ENCODE measurements at regions not wholly inside any gene's neighbourhood (a gene's known extent, or its start where the extent isn't known, plus 50 kb on each side); places are given as distances from the start of the nearest gene placed in this dataset.
"Not testable (repeated sequence)": the region's sequence is repeated elsewhere in the genome, so short reads cannot be mapped to it uniquely, and the experiment has no call there.

GRCh38 chr3:20604659-20605058 lies 418.7 kb upstream of the SGO1 start:
- peak; percentile 80 for DNase-seq

GRCh38 chr3:20589275-20589674 lies 403.3 kb upstream of the SGO1 start:
- DNase-seq, result peak; percentile 29

- no peak for DNase-seq
Measured at GRCh38 chr3:20588781-20589180, 402.8 kb upstream of the SGO1 start.

- DNase-seq, result no peak
Measured at GRCh38 chr3:20583648-20584047, 397.6 kb upstream of the SGO1 start.

GRCh38 chr3:20576228-20576627 lies 390.2 kb upstream of the SGO1 start:
- DNase-seq, result no peak

- no peak for DNase-seq
Measured at GRCh38 chr3:20575146-20575545, 389.1 kb upstream of the SGO1 start.

- no peak for DNase-seq
Measured at GRCh38 chr3:20574746-20575145, 388.7 kb upstream of the SGO1 start.

GRCh38 chr3:20573175-20573574 lies 387.2 kb upstream of the SGO1 start:
- no peak for DNase-seq

GRCh38 chr3:20572473-20572872 lies 386.5 kb upstream of the SGO1 start:
- DNase-seq, result no peak

- DNase-seq, result no peak
Measured at GRCh38 chr3:20569310-20569709, 383.3 kb upstream of the SGO1 start.

GRCh38 chr3:20564966-20565365 lies 379.0 kb upstream of the SGO1 start:
- no peak for DNase-seq

GRCh38 chr3:20563985-20564384 lies 378.0 kb upstream of the SGO1 start:
- DNase-seq, result no peak

- no peak for DNase-seq
Measured at GRCh38 chr3:20563251-20563650, 377.2 kb upstream of the SGO1 start.

- no peak for DNase-seq
Measured at GRCh38 chr3:20561166-20561565, 375.2 kb upstream of the SGO1 start.

- not testable (repeated sequence) for DNase-seq
Measured at GRCh38 chr3:20560446-20560845, 374.4 kb upstream of the SGO1 start.

- DNase-seq, result peak; percentile 12
Measured at GRCh38 chr3:20558161-20558560, 372.2 kb upstream of the SGO1 start.

- no peak for DNase-seq
Measured at GRCh38 chr3:20556661-20557060, 370.7 kb upstream of the SGO1 start.

- no peak for DNase-seq
Measured at GRCh38 chr3:20552605-20553275, 366.7 kb upstream of the SGO1 start.

GRCh38 chr3:20547361-20548269 lies 361.6 kb upstream of the SGO1 start:
- DNase-seq, result not testable (repeated sequence)

GRCh38 chr3:20546636-20547035 lies 360.6 kb upstream of the SGO1 start:
- DNase-seq, result no peak

GRCh38 chr3:20543535-20544226 lies 357.7 kb upstream of the SGO1 start:
- no peak for DNase-seq

- no peak for DNase-seq
Measured at GRCh38 chr3:20540066-20540465, 354.1 kb upstream of the SGO1 start.

GRCh38 chr3:20539666-20540065 lies 353.7 kb upstream of the SGO1 start:
- peak; percentile 67 for DNase-seq

GRCh38 chr3:20537234-20537633 lies 351.2 kb upstream of the SGO1 start:
- DNase-seq, result no peak

All from NCI-H69 (cell line).